Neutrophil (primary cell): ENCODE measurements at regions not wholly inside any gene's neighbourhood (a gene's known extent, or its start where the extent isn't known, plus 50 kb on each side); places are given as distances from the start of the nearest gene placed in this dataset.

ENCODE experiments used
- H3K27ac ChIP-seq: fragments of 200-600 bp; sonication (generic); 2 replicates; pipeline ENCODE4 v1.5.1; 2016; ENCODE audit warnings: mild to moderate bottlenecking, moderate library complexity
- H3K27me3 ChIP-seq: fragments of 200-600 bp; sonication (generic); 2 replicates; pipeline ENCODE4 v1.6.0; 2016; ENCODE audit warnings: mild to moderate bottlenecking
- H3K36me3 ChIP-seq: fragments of 200-600 bp; sonication (generic); 2 replicates; pipeline ENCODE4 v1.5.1; 2017
- H3K4me1 ChIP-seq, 2 experiments: fragments of 200-600 bp in 1 of 2; sonication (generic) in 1 of 2; 1 replicate in 1 of 2; 2 replicates in 1 of 2; pipeline versions ENCODE4 v1.5.1 to v1.6.1; 2013 to 2016; ENCODE audit warnings: low read depth in 1 of 2, low read length in 1 of 2, mild to moderate bottlenecking in 1 of 2, moderate library complexity in 1 of 2; ENCODE audit not compliant: control insufficient read depth in 1 of 2, insufficient read depth in 1 of 2
- H3K4me3 ChIP-seq, 2 experiments: fragments of 200-600 bp in 1 of 2; sonication (generic) in 1 of 2; 1 replicate in 1 of 2; 2 replicates in 1 of 2; pipeline ENCODE4 v1.5.1; 2013 to 2016; ENCODE audit warnings: low read depth in 1 of 2, low read length in 1 of 2, mild to moderate bottlenecking in 1 of 2, moderate library complexity in 1 of 2
- H3K9me3 ChIP-seq: fragments of 200-600 bp; sonication (generic); 2 replicates; pipeline ENCODE4 v1.5.1; 2016
- CTCF ChIP-seq: fragments of 200-600 bp; sonication (generic); IDR thresholded peaks from 2 replicates; pipeline ENCODE4 v1.5.1; 2016; ENCODE audit warnings: antibody characterized with exemption

- Histone ChIP-seq H3K4me3 (no peak overlapping the region), H3K27me3 (no peaks in the 10 kb centered on the region), H3K4me1 (no peaks in the 10 kb centered on the region), H3K9me3 (no peaks in the 10 kb centered on the region), H3K36me3 (no peaks in the 10 kb centered on the region), H3K27ac (no peak overlapping the region)
- no peak for TF ChIP-seq CTCF
Measured at GRCh38 chr9:119763260-119763659, 394.0 kb upstream of the BRINP1 start.

GRCh38 chr9:119761812-119762211, 392.6 kb upstream of the BRINP1 start:
- H3K27me3 ChIP-seq: no peaks in the 10 kb centered on the region
- no peaks in the 10 kb centered on the region for H3K36me3 ChIP-seq
- H3K27ac ChIP-seq: no peak overlapping the region
- no peaks in the 10 kb centered on the region for H3K9me3 ChIP-seq
- no peak for TF ChIP-seq CTCF
- no peaks in the 10 kb centered on the region for H3K4me1 ChIP-seq
- H3K4me3 ChIP-seq: no peak overlapping the region

- Histone ChIP-seq H3K27me3 (no peaks in the 10 kb centered on the region), H3K4me1 (no peaks in the 10 kb centered on the region), H3K9me3 (no peaks in the 10 kb centered on the region), H3K4me3 (no peak overlapping the region), H3K36me3 (no peaks in the 10 kb centered on the region), H3K27ac (no peak overlapping the region)
- no peak for TF ChIP-seq CTCF
Measured at GRCh38 chr9:119758990-119759389, 389.8 kb upstream of the BRINP1 start.

- Histone ChIP-seq H3K27ac (no peak overlapping the region), H3K4me3 (no peak overlapping the region)
- no peak for TF ChIP-seq CTCF
Measured at GRCh38 chr9:119758241-119758640, 389.0 kb upstream of the BRINP1 start.

GRCh38 chr9:119739476-119739875, 370.2 kb upstream of the BRINP1 start:
- Histone ChIP-seq H3K4me1 (no peaks in the 10 kb centered on the region), H3K27ac (no peak overlapping the region), H3K9me3 (no peaks in the 10 kb centered on the region), H3K4me3 (no peak overlapping the region), H3K36me3 (no peaks in the 10 kb centered on the region), H3K27me3 (no peaks in the 10 kb centered on the region)
- no peak for TF ChIP-seq CTCF

More at GRCh38 chr9:119758241-119758640, 389.0 kb upstream of the BRINP1 start:
- Histone ChIP-seq H3K27me3 (no peaks in the 10 kb centered on the region), H3K4me1 (no peaks in the 10 kb centered on the region), H3K36me3 (no peaks in the 10 kb centered on the region), H3K9me3 (no peaks in the 10 kb centered on the region)
